ENCODE measurements at regions not wholly inside any gene's neighbourhood (a gene's known extent, or its start where the extent isn't known, plus 50 kb on each side); places are given as distances from the start of the nearest gene placed in this dataset.

DNA sequence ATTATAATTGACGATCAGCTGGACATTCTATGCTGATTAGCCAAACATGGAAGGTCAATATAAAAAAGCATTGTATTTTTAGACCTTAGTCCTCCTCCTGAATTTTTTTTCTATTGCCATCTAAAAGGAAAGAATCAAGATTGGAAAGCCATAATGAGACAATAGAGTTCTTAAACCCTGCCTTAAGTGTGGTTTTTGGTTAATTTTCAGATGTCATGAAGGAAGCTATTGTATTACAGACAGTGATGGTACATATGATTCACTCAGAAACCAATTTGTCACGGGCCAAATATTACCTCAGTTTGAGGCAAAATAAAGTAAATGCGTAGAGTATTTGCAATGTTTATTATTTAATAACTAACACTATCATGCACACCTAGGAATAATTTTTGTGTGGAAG, 1164.0 kb upstream of the RAG2 start:
- DNase-seq (ENCODE audit: low spot score): no peak

DNA sequence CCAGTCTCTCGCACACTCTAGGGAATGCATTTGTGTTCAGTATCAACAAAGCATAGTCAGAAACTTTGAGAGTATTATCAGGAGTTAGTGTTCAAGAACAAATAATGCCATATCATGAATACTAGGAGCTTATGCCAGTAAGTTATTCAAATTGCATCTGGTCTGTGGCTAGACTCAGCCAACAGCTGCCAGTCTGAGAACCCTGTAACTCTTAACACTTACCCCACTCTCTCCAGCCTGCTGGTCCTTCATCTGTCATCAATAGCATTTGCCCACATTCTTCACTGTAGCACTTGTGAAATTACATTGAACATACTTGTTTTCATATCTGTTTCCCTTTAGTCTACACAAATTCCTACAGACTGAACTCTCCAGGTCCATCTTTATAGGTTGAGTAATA, 1157.5 kb upstream of the RAG2 start:
- DNase-seq (ENCODE audit: low spot score): no peak

DNA sequence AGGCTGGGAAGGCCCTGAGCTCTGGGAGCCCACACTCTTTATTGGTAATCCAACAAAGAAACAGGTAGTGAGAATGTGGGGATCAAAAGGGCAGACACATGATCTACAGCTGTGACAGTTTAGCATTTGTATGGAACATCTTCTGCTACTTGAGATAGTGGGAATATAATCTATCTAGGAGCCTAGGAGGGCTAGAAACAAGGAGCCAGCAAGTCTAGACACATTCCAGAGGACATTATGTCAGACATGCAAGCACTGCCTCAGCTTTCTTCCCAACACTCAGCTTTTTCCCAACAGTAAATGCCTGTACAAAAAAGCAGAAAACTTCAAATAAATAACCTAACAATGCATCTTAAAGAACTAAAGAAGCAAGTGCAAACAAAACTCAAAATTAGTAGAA, 1150.6 kb upstream of the RAG2 start:
- no peak for DNase-seq (ENCODE audit: low spot score)

DNA sequence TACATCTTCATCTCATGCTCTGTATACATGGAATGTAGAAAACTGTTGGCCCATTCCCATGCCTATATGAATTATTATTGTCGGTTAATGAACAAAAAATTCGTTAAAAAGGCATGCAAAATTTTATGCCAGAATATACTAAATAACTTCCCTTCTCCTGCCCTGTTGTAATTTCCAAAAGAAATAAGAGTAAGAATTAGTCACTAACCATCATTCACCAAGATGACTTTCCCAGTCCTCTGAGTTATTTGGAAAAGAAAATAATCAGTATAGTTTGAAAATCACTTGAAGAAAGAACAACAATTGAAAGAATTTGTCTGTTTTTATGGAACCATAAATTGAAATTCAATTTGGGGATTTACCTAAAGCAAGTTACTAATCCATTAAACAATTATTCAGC, 1149.1 kb upstream of the RAG2 start:
- no peak for DNase-seq (ENCODE audit: low spot score)

DNA sequence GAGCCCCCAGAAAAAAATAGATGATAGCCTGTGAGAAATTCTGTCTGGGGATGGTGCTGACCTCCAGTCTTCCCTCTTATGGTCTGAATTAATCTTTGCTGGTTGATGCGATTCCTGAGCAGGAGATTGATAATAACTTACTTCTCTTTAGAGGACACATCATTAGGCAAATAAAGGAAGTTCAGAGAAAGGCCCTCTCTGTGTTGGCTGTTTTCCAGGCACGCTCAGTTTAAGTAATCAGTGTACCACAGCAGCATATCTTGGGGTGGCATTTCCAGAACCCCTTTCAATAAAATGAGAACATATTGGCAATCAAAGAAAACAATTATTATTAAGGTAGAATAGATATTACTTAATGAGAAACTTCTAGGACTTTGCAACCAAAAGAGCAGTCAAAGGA, 1129.3 kb upstream of the RAG2 start:
- DNase-seq (ENCODE audit: low spot score): no peak

DNA sequence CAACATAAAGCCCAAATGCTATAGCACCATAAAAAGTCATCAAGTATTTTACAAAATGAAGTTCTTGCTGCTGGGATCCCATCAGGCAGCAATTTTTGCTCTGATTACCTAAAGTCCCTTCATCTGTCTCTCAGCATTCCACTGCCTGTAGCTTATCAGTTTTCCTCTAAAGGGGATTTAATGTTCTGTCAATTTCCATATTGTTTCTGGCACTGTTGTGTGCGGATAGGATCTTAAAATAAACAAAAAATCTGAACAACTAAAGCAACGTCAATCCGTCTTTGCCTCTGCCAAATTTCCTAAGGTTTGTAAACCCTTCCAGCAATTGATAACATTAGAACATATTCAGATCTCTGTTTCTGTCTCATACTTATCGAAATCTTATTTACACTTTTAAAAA, 1126.3 kb upstream of the RAG2 start:
- no peak for DNase-seq (ENCODE audit: low spot score)

DNA sequence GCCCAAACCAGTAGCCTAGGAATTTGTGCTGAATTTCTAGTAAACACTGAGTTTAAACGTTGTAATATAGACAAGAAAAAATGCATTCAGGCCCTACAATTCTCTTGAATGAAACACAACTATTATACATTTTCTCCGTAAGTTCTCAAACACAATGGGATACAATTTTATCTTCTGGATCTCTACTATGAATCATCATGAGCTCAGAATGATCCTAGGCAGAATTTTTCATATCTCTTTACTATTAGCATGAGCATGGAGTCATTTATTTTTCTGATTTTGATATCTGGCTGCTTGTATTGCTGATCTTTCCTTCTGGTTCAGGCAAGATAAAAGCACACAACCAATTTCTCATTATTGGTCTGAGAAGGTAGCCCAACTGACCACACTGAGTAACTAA, 1123.4 kb upstream of the RAG2 start:
- DNase-seq (ENCODE audit: low spot score): no peak

GRCh38 chr11:37718431-37718999, 1120.5 kb upstream of the RAG2 start:
- DNase-seq (ENCODE audit: low spot score): no peak

DNA sequence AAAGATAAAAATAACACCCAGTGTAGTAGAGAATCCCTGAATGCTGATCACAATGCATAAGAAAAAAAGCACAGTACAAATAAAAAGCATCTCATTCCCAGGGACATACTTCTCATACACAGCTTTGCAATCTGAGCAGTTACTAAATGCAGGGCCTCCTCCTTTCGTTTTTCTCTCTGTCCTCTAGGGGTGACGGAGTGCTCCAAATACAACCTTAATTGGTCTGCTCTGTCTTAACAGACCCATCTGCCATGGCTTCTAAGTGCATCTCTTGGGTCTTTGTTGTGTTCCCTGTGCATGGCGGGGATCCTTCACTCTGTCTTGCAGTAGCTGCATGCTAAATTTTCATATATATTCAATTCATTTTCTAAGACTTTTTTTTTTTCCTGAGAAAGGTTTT, 1114.2 kb upstream of the RAG2 start:
- DNase-seq (ENCODE audit: low spot score): no peak

GRCh38 chr11:37710031-37710430, 1112.0 kb upstream of the RAG2 start:
- no peak for DNase-seq (ENCODE audit: low spot score)

GRCh38 chr11:37704791-37705190, 1106.8 kb upstream of the RAG2 start:
- no peak for DNase-seq (ENCODE audit: low spot score)

- DNase-seq (ENCODE audit: low spot score): no peak
These were observed 1101.6 kb upstream of the RAG2 start for GRCh38 chr11:37699644-37700043.

DNA sequence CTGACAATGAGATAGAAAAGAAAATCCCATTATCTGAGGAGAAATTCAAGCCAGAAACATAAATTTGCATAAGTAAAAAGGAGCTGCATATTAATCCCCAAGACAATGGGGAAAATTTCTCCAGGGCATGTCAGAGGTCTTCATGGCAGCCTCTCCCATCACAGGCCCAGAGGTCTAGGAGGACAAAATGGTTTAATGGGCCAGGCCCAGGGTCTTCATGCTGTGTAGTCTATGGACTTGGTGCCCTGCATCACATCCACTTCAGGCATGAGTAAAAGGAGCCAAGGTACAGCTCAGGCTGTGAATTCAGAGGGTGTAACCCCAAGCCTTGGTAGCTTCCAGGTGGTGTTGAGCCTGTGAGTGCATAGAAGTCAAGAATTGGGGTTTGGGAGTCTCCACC, 1097.2 kb upstream of the RAG2 start:
- no peak for DNase-seq (ENCODE audit: low spot score)

GRCh38 chr11:37689951-37690350, 1091.9 kb upstream of the RAG2 start:
- no peak for DNase-seq (ENCODE audit: low spot score)

DNA sequence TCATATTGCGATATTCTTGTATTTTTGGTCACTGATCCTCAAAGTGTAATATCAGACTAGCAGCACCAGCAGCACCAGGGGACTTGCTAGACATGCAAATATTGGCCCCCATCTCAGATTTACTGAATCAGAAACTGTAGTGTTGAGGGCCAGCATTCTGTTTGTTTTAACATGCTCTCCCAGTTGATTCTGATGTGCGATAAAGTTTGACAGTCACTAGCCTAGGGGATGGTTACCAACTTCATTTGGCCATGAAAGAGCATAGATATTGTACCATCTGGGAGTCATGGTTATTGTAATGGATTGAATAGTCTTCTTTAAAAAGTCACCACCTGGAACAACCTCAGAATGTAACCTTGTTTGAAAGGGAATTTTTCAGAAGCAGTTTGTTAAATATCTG, 1090.4 kb upstream of the RAG2 start:
- no peak for DNase-seq (ENCODE audit: low spot score)

DNA sequence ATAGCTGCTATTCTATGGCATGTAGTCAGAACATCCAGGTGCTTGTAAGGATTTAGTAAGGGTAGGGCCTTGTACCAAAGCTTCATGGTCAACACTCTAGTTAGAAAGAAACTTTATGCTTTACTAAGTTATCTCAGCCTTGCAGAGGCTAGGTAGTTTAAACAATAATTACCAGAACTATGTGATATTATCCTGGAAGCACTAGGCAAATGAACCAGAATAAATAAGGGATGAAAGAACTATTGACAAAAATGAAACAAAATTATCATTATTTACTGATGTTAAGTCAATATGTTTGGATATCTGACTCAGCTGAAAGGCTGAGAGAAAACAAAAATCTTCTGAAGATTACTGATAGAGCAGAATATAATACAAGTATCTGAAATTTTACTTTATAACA, 1089.1 kb upstream of the RAG2 start:
- no peak for DNase-seq (ENCODE audit: low spot score)

DNA sequence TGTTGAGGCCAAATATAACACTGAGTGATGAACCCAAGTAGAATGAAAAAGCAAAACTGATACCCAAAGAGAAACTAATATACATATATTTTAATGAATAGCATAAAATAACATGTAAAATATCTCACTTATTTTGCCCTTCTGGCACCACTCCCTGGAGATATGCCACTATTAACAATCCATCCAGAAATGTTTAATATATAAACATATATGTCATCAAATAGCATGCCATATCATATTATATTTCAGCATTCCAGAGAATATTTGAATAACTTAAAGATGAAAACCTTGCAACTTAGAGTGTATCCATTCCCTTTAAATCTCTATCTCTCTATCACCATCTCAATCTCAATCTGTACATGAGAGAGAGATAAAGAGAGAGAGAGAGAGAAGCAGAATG, 1073.3 kb upstream of the RAG2 start:
- DNase-seq (ENCODE audit: low spot score): no peak

GRCh38 chr11:37666960-37667359, 1068.9 kb upstream of the RAG2 start:
- DNase-seq (ENCODE audit: low spot score): no peak

- DNase-seq (ENCODE audit: low spot score): no peak
These were observed 1059.6 kb upstream of the RAG2 start for GRCh38 chr11:37657645-37658044.

DNA sequence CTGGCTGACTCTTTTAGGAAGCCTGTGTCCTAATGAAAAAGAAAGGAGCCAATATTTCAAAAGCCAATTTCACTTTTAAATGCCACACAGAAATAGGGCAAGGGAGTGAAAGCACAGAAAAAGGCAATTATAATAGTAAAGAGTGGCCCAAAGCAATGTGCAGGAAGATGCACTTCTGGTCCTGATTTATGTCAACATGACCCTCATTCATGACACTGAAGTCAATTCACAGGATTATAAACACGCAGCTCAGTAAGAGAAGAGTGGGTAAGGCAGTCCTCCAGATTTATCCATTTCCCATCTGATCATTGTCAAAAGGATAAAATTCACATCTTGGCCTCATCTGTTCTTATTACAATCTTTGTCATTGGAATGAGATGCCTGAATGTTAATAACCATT, 1049.7 kb upstream of the RAG2 start:
- DNase-seq (ENCODE audit: low spot score): no peak

DNA sequence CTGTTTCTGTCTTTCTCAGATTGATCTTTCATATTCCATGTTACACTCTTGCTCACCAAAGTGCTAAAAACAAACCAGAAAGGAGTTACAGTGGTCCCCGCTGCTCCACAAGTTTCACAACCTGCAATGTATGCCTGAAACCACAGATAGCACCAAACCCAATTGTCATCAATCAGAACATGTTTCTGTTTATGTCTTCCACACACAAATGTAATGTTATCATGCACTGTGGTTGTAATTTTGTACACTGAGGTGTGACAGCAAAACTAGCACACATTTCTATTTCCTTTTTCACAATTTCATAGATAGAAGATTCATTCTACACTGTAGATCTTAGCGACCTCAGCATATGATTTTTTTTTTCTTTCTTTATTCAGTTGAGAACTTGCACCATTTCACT, 1045.9 kb upstream of the RAG2 start:
- DNase-seq (ENCODE audit: low spot score): no peak

DNA sequence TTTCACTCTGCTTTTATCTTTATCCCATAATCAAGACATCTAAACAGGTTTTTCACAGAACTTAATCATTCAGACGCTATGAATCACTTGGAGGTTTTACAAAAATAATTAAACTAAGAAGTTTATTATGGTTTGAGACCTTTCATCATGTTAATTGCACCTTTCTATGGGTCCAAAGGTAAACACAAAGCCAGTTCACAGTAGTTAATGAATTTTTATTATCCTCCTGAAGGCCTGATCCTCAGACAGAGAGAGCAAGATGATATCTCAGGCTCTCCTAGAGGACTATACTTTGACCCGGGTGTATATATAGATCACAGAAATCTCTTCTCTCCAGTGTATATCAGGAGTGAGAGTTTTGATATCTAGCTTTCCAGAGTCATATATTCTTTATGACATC, 1044.3 kb upstream of the RAG2 start:
- DNase-seq (ENCODE audit: low spot score): no peak

DNA sequence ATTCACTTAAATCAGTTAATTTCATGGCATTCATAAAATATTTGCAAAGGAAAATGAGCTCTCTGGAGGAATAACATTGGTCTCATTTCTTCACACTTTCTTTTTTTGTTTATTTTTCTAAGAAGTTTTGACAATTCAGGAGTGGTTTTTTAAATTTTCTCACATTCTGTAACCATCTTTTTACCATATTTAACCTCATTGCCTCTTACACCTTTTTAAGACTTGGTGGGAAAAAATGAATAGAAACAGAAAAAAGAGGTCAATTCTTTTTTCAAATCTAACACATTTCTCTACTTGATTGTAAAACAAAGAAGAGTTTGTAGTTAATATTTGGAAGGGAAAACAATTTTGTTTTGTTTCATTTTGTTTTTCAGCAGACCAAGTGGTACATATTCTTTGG, 1034.7 kb upstream of the RAG2 start:
- no peak for DNase-seq (ENCODE audit: low spot score)

- DNase-seq (ENCODE audit: low spot score): no peak
These were observed 1032.8 kb upstream of the RAG2 start for GRCh38 chr11:37630866-37631265.

- no peak for DNase-seq (ENCODE audit: low spot score)
These were observed 1025.7 kb upstream of the RAG2 start for GRCh38 chr11:37623778-37624177.

Measured in globus pallidus (tissue), 1 donor.